GM23338 (cell line): ENCODE measurements at regions not wholly inside any gene's neighbourhood (a gene's known extent, or its start where the extent isn't known, plus 50 kb on each side); places are given as distances from the start of the nearest gene placed in this dataset.

ENCODE experiments used
- ATAC-seq: fragments of 200-7000 bp; cut with Tn5 transposase; 3 replicates; pipeline ENCODE4 v1.9.1; 2020
- DNase-seq: peaks from one replicate; pipeline ENCODE4 v3.0.0-alpha.2; 2015; ENCODE audit warnings: low spot score
- H2AFZ ChIP-seq: fragments of 200-600 bp; sonication (generic); 2 replicates; pipeline ENCODE4 v1.8.0; 2016; ENCODE audit warnings: antibody characterized with exemption, mild to moderate bottlenecking, moderate library complexity
- H3F3A ChIP-seq: fragments of 200-600 bp; sonication (generic); replicated peaks from 2 replicates; pipeline ENCODE4 v1.8.0; 2017; ENCODE audit warnings: antibody characterized with exemption, mixed run types, low read depth
- H3K27ac ChIP-seq: fragments of 200-600 bp; sonication (generic); 2 replicates; pipeline ENCODE4 v1.6.1; 2016; ENCODE audit warnings: low read depth
- H3K27me3 ChIP-seq: fragments of 200-600 bp; sonication (generic); 2 replicates; pipeline ENCODE4 v1.8.0; 2016; ENCODE audit warnings: mild to moderate bottlenecking, mixed run types, moderate library complexity; ENCODE audit not compliant: insufficient read depth
- H3K36me3 ChIP-seq: fragments of 200-600 bp; sonication (generic); 2 replicates; pipeline ENCODE4 v1.8.0; 2016; ENCODE audit warnings: mild to moderate bottlenecking; ENCODE audit not compliant: insufficient read depth
- H3K4me1 ChIP-seq: fragments of 200-600 bp; sonication (generic); 2 replicates; pipeline ENCODE4 v1.8.0; 2016; ENCODE audit warnings: mild to moderate bottlenecking, moderate library complexity; ENCODE audit not compliant: insufficient read depth
- H3K4me2 ChIP-seq: fragments of 200-600 bp; sonication (generic); 2 replicates; pipeline ENCODE4 v1.7.1; 2017; ENCODE audit warnings: mixed run types
- H3K4me3 ChIP-seq: fragments of 200-600 bp; sonication (generic); 2 replicates; pipeline ENCODE4 v1.6.1; 2016; ENCODE audit warnings: mixed run types
- H3K79me2 ChIP-seq: fragments of 200-600 bp; sonication (generic); replicated peaks from 2 replicates; pipeline ENCODE4 v1.8.0; 2017; ENCODE audit warnings: mild to moderate bottlenecking; ENCODE audit not compliant: insufficient read depth
- H3K9me2 ChIP-seq: fragments of 200-600 bp; sonication (generic); 2 replicates; pipeline ENCODE4 v1.8.0; 2017; ENCODE audit not compliant: insufficient read depth
- H4K20me1 ChIP-seq: fragments of 200-600 bp; sonication (generic); replicated peaks from 2 replicates; pipeline ENCODE4 v1.8.0; 2017; ENCODE audit warnings: mild to moderate bottlenecking; ENCODE audit not compliant: insufficient read depth
- H3K27ac Mint-ChIP-seq: 2 replicates; pipeline ENCODE4 v1.8.0; 2020; ENCODE audit warnings: inconsistent platforms, mild to moderate bottlenecking, moderate library complexity, mixed read lengths
- H3K27me3 Mint-ChIP-seq: 3 replicates; pipeline ENCODE4 v1.8.0; 2022; ENCODE audit warnings: low read depth, mild to moderate bottlenecking, moderate library complexity, mixed read lengths, inconsistent platforms; ENCODE audit not compliant: insufficient read depth, poor library complexity
- H3K36me3 Mint-ChIP-seq: 3 replicates; pipeline ENCODE4 v1.8.0; 2021; ENCODE audit warnings: low read depth, mild to moderate bottlenecking, inconsistent platforms, moderate library complexity, mixed read lengths
- H3K4me1 Mint-ChIP-seq: 3 replicates; pipeline ENCODE4 v1.8.0; 2020; ENCODE audit warnings: mild to moderate bottlenecking, inconsistent platforms, mixed read lengths
- H3K4me3 Mint-ChIP-seq: 3 replicates; pipeline ENCODE4 v1.8.0; 2021; ENCODE audit warnings: moderate library complexity, mild to moderate bottlenecking, inconsistent platforms, mixed read lengths
- H3K9me3 Mint-ChIP-seq: 3 replicates; pipeline ENCODE4 v1.8.0; 2020; ENCODE audit warnings: moderate library complexity, mild to moderate bottlenecking, inconsistent platforms, mixed read lengths
- CREB1 ChIP-seq: fragments of 250-450 bp; sonication (Bioruptor Pico); IDR thresholded peaks from 2 replicates; pipeline ENCODE4 v1.5.0; 2020; ENCODE audit warnings: low read depth, mild to moderate bottlenecking, moderate library complexity
- EZH2 ChIP-seq: fragments of 200-600 bp; sonication (generic); IDR thresholded peaks from one replicate; pipeline ENCODE4 v1.8.0; 2017; ENCODE audit warnings: antibody characterized with exemption, mild to moderate bottlenecking, low read depth; ENCODE audit not compliant: unreplicated experiment
- EZH2phosphoT487 ChIP-seq: fragments of 200-600 bp; sonication (generic); IDR thresholded peaks from one replicate; pipeline ENCODE4 v1.8.1; 2018; ENCODE audit warnings: antibody characterized with exemption; ENCODE audit not compliant: unreplicated experiment
- JUNB ChIP-seq: IDR thresholded peaks from one replicate; pipeline ENCODE4 v1.6.1; 2016; ENCODE audit warnings: antibody characterized with exemption; ENCODE audit not compliant: unreplicated experiment
- NANOG ChIP-seq: IDR thresholded peaks from 2 replicates; pipeline ENCODE4 v1.6.1; 2016; ENCODE audit warnings: antibody characterized with exemption, borderline replicate concordance
- POLR2AphosphoS5 ChIP-seq: IDR thresholded peaks from 2 replicates; pipeline ENCODE4 v1.6.1; 2016; ENCODE audit warnings: antibody characterized with exemption, low read depth
- STAT1 ChIP-seq: IDR thresholded peaks from one replicate; pipeline ENCODE4 v1.6.1; 2016; ENCODE audit warnings: antibody characterized with exemption; ENCODE audit not compliant: unreplicated experiment
- ZNF114 ChIP-seq: fragments of 250-450 bp; sonication (Bioruptor Pico); IDR thresholded peaks from 2 replicates; pipeline ENCODE4 v1.5.0; 2020; ENCODE audit warnings: mild to moderate bottlenecking, moderate library complexity
- ZNF331 ChIP-seq: fragments of 250-450 bp; sonication (Bioruptor Pico); IDR thresholded peaks from 2 replicates; pipeline ENCODE4 v1.5.0; 2020; ENCODE audit warnings: low read depth, mild to moderate bottlenecking, moderate library complexity
- TF ChIP-seq, protein P1 (sequence below): IDR thresholded peaks from one replicate; pipeline ENCODE4 v1.6.1; 2018; ENCODE audit warnings: antibody characterized with exemption; ENCODE audit not compliant: unreplicated experiment
- TF ChIP-seq, protein P2 (sequence below): IDR thresholded peaks from 2 replicates; pipeline ENCODE4 v1.6.1; 2016; ENCODE audit warnings: antibody characterized with exemption
- TF ChIP-seq, protein P3 (sequence below), 2 experiments: fragments of 200-600 bp in 1 of 2; sonication (generic) in 1 of 2; conservative IDR thresholded peaks; 2 replicates each; pipeline versions ENCODE4 v1.5.1 to v1.6.1; 2016 to 2017; ENCODE audit warnings: antibody characterized with exemption in 2 of 2, low read depth in 2 of 2, mild to moderate bottlenecking in 2 of 2, moderate library complexity in 1 of 2

DNA sequence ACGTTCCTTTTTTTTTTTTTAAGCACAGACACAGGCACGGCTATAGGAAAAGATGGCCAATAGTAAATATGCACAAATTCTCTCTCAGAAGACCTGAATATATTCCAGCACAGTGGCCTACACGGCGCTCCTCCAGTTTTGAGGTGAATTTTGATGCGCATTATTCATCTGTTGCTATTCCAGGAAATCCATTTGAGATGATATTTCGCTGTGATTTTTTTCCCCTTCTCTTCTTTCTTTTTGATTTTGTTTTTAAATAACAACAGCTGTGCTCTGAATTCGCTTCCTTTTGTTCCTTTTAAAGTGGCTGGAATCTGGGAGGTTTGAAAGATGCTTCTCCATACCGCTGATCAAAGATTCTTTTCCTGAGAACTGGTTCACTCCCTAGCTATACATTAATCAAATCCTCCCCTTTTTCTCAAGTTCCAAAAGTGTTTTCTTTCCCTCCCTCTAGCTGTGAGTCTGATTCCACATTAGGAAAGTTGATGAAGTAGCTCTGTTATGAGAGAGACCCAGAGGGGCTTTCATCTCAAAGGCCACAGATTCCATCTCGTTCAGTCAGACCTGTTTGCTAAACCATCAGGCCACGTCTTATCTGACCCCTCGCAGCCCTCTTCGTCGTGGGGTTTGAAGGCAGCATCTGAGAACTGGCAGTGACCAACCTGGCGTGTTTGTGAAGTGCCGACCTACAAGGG is 602.7 kb upstream of the NRP1 start:
- no peaks in the 10 kb centered on the region for H4K20me1 ChIP-seq
- H3K36me3 ChIP-seq = no peaks in the 10 kb centered on the region
- H3K4me1 Mint-ChIP-seq = peaks cover 36% of the 10 kb centered on the region
- H3K27ac ChIP-seq = no peak overlapping the region
- no peaks in the 10 kb centered on the region for H3F3A ChIP-seq
- ATAC-seq = no peak
- TF ChIP-seq EZH2 (no peak), STAT1 (no peak), NANOG (no peak), ZNF114 (CRISPR knock-in tag) (no peak), POLR2AphosphoS5 (no peak), JUNB (no peak)
- TF ChIP-seq, protein P1, sequence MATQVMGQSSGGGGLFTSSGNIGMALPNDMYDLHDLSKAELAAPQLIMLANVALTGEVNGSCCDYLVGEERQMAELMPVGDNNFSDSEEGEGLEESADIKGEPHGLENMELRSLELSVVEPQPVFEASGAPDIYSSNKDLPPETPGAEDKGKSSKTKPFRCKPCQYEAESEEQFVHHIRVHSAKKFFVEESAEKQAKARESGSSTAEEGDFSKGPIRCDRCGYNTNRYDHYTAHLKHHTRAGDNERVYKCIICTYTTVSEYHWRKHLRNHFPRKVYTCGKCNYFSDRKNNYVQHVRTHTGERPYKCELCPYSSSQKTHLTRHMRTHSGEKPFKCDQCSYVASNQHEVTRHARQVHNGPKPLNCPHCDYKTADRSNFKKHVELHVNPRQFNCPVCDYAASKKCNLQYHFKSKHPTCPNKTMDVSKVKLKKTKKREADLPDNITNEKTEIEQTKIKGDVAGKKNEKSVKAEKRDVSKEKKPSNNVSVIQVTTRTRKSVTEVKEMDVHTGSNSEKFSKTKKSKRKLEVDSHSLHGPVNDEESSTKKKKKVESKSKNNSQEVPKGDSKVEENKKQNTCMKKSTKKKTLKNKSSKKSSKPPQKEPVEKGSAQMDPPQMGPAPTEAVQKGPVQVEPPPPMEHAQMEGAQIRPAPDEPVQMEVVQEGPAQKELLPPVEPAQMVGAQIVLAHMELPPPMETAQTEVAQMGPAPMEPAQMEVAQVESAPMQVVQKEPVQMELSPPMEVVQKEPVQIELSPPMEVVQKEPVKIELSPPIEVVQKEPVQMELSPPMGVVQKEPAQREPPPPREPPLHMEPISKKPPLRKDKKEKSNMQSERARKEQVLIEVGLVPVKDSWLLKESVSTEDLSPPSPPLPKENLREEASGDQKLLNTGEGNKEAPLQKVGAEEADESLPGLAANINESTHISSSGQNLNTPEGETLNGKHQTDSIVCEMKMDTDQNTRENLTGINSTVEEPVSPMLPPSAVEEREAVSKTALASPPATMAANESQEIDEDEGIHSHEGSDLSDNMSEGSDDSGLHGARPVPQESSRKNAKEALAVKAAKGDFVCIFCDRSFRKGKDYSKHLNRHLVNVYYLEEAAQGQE = no peak
- TF ChIP-seq, protein P2, sequence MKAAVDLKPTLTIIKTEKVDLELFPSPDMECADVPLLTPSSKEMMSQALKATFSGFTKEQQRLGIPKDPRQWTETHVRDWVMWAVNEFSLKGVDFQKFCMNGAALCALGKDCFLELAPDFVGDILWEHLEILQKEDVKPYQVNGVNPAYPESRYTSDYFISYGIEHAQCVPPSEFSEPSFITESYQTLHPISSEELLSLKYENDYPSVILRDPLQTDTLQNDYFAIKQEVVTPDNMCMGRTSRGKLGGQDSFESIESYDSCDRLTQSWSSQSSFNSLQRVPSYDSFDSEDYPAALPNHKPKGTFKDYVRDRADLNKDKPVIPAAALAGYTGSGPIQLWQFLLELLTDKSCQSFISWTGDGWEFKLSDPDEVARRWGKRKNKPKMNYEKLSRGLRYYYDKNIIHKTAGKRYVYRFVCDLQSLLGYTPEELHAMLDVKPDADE = no peak
- H3K36me3 Mint-ChIP-seq = no peaks in the 10 kb centered on the region
- no peaks in the 10 kb centered on the region for H3K27me3 ChIP-seq
- H3K79me2 ChIP-seq = no peaks in the 10 kb centered on the region
- H3K9me2 ChIP-seq = peaks cover 4% of the 10 kb centered on the region; the same call in 1 of the 2 replicates
- H3K27me3 Mint-ChIP-seq = no peaks in the 10 kb centered on the region
- H3K4me2 ChIP-seq = peak overlapping the region; percentile 25; the same call in 1 of the 2 replicates
- no peak overlapping the region for H3K27ac Mint-ChIP-seq
- no peaks in the 10 kb centered on the region for H3K9me3 Mint-ChIP-seq
- peak; percentile 2 for DNase-seq
- H3K4me1 ChIP-seq = peaks cover 27% of the 10 kb centered on the region
- H3K4me3 ChIP-seq = no peak overlapping the region
- H2AFZ ChIP-seq = peak overlapping the region; percentile 78; the same call in 1 of the 2 replicates
- no peak overlapping the region for H3K4me3 Mint-ChIP-seq

DNA sequence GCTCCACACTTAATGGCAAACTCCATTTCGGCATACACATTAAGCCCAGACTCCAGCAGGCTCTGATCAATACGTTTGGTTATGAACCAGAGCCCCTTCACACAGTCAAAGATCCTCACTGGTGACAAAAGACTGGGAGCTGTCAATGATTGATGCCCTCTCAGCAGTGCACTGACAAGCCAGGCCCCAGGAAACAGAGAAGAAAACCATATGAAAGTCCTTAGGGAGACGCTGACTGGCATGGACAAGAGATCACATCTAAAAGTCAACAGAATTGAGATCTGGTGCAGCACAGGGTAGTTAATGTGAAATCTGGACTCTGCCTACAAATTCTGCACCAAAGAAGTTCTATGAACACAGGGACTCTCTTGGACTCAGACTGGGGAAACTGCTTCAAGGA is 600.9 kb upstream of the NRP1 start:
- Histone ChIP-seq H4K20me1 (no peaks in the 10 kb centered on the region), H3K4me3 (no peak overlapping the region), H3K9me2 (peaks cover 6% of the 10 kb centered on the region; the same call in 1 of the 2 replicates), H3K4me2 (no peak overlapping the region), H3K36me3 (no peaks in the 10 kb centered on the region), H3K27me3 (no peaks in the 10 kb centered on the region), H3K4me1 (peaks cover 27% of the 10 kb centered on the region), H3K79me2 (no peaks in the 10 kb centered on the region), H2AFZ (peak overlapping the region; percentile 72), H3F3A (no peaks in the 10 kb centered on the region), H3K27ac (no peak overlapping the region)
- Mint-ChIP-seq H3K4me3 (no peak overlapping the region), H3K36me3 (no peaks in the 10 kb centered on the region), H3K9me3 (no peaks in the 10 kb centered on the region; the same call in 2 of the 3 replicates), H3K4me1 (peaks cover 44% of the 10 kb centered on the region), H3K27ac (no peak overlapping the region), H3K27me3 (no peaks in the 10 kb centered on the region)
- ATAC-seq = no peak
- DNase-seq = no peak
- TF ChIP-seq EZH2phosphoT487 = no peak
- no peak for TF ChIP-seq EZH2
- TF ChIP-seq NANOG = no peak
- no peak for TF ChIP-seq ZNF331
- TF ChIP-seq, protein P2 = no peak
- TF ChIP-seq CREB1 = no peak
- no peak for TF ChIP-seq STAT1
- no peak for TF ChIP-seq JUNB
- TF ChIP-seq ZNF114 (CRISPR knock-in tag) = no peak
- TF ChIP-seq, protein P1 = no peak
- TF ChIP-seq, protein P3, sequence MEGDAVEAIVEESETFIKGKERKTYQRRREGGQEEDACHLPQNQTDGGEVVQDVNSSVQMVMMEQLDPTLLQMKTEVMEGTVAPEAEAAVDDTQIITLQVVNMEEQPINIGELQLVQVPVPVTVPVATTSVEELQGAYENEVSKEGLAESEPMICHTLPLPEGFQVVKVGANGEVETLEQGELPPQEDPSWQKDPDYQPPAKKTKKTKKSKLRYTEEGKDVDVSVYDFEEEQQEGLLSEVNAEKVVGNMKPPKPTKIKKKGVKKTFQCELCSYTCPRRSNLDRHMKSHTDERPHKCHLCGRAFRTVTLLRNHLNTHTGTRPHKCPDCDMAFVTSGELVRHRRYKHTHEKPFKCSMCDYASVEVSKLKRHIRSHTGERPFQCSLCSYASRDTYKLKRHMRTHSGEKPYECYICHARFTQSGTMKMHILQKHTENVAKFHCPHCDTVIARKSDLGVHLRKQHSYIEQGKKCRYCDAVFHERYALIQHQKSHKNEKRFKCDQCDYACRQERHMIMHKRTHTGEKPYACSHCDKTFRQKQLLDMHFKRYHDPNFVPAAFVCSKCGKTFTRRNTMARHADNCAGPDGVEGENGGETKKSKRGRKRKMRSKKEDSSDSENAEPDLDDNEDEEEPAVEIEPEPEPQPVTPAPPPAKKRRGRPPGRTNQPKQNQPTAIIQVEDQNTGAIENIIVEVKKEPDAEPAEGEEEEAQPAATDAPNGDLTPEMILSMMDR (conservative IDR thresholded peaks at IDR 0.05; ENCODE audit: low read depth in 2 of 2) = no peak
